Keratinocyte (primary cell): ENCODE measurements at regions not wholly inside any gene's neighbourhood (a gene's known extent, or its start where the extent isn't known, plus 50 kb on each side); places are given as distances from the start of the nearest gene placed in this dataset.

Experiments
- EZH2 ChIP-seq: IDR thresholded peaks from one replicate; pipeline ENCODE4 v1.6.1; 2012; ENCODE audit warnings: inconsistent platforms, mild to moderate bottlenecking, low read length, moderate library complexity
- TF ChIP-seq, protein P1 (sequence below), 3 experiments: IDR thresholded peaks in 1 of 3; conservative IDR thresholded peaks in 1 of 3; optimal IDR thresholded peaks in 1 of 3; 2 replicates in 2 of 3; 3 replicates in 1 of 3; pipeline versions ENCODE3 to v1.5.1; 2011; ENCODE audit warnings: low read length in 3 of 3, mild to moderate bottlenecking in 3 of 3, moderate library complexity in 2 of 3, control low read depth in 1 of 3, inconsistent platforms in 1 of 3; ENCODE audit not compliant: insufficient read depth in 2 of 3; ENCODE audit errors: extremely low read depth in 1 of 3

DNA sequence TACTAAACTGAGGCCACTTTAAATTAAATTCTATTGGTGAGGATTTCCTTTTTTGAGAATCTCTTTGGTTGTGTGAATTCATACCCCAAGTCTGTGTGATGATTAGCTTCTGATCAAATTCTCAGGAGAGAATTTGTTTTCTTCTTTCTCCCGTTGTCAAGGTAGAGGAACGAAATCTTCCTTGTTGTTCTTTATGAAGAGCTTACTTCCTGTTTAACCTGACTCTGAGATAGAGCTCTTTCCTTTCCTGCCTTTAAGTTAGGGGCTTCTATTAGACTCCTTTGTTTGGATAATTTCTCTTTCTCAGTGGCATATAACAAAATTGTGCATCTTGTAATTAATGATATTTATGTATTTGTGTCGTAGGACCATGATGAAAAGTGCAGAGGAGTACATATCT, 572.1 kb downstream of the REEP3 start:
- TF ChIP-seq, protein P1, sequence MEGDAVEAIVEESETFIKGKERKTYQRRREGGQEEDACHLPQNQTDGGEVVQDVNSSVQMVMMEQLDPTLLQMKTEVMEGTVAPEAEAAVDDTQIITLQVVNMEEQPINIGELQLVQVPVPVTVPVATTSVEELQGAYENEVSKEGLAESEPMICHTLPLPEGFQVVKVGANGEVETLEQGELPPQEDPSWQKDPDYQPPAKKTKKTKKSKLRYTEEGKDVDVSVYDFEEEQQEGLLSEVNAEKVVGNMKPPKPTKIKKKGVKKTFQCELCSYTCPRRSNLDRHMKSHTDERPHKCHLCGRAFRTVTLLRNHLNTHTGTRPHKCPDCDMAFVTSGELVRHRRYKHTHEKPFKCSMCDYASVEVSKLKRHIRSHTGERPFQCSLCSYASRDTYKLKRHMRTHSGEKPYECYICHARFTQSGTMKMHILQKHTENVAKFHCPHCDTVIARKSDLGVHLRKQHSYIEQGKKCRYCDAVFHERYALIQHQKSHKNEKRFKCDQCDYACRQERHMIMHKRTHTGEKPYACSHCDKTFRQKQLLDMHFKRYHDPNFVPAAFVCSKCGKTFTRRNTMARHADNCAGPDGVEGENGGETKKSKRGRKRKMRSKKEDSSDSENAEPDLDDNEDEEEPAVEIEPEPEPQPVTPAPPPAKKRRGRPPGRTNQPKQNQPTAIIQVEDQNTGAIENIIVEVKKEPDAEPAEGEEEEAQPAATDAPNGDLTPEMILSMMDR (optimal IDR thresholded peaks at IDR 0.05 in 1 of 3, IDR thresholded peaks at IDR 0.05 in 1 of 3, conservative IDR thresholded peaks at IDR 0.05 in 1 of 3; ENCODE audit: extremely low read depth in 1 of 3, insufficient read depth in 2 of 3, low read length in 3 of 3): no peak
- no peak for TF ChIP-seq EZH2
